ENCODE measurements at regions not wholly inside any gene's neighbourhood (a gene's known extent, or its start where the extent isn't known, plus 50 kb on each side); places are given as distances from the start of the nearest gene placed in this dataset.
"Not testable (repeated sequence)": the region's sequence is repeated elsewhere in the genome, so short reads cannot be mapped to it uniquely, and the experiment has no call there.

- DNase-seq, result no peak
Measured at GRCh38 chr2:222760301-222760897, 88.9 kb downstream of the MOGAT1 start.

GRCh38 chr2:222761888-222762287 is 90.4 kb downstream of the MOGAT1 start:
- DNase-seq, result no peak

DNA sequence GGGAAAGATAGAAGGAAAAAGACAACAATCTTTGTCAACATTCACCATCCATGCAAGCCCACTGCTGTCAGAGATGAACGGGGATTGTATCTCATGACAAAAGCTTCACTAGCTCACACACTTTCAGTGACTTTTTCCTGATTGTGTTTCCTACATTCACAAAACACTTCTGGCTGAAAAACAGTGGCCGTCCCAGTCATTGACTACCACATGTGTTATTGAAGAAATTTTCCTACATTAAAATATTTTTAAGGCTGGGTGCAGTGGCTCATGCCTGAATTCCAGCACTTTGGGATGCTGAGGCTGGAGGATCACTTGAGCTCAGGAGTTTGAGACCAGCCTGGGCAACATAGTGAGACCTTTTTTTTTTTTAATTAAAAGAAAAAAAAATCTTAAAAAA is 90.9 kb downstream of the MOGAT1 start:
- no peak for DNase-seq

DNA sequence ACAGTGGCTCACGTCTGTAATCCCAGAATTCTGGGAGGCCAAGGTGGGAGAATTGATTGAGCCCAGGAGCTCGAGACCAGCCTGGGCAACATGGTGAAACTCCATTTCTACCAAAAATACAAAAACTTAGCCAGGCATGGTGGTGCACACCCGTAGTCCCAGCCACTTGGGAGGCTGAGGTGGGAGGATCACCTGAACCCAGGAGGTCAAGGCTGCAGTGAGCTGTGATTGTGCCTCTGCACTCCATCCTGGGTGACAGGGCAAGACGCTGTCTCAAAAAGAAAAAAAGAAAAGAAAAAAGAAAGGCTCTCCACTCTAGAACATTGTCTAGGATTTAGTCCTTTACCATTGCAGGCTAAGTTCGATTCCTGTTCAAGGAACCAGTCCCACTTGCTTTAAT is 94.4 kb downstream of the MOGAT1 start:
- not testable (repeated sequence) for DNase-seq

GRCh38 chr2:222768019-222768418 is 92.8 kb upstream of the ACSL3 start:
- not testable (repeated sequence) for DNase-seq

- DNase-seq, result peak; percentile 10
Measured at GRCh38 chr2:222769446-222769845, 91.4 kb upstream of the ACSL3 start.

DNA sequence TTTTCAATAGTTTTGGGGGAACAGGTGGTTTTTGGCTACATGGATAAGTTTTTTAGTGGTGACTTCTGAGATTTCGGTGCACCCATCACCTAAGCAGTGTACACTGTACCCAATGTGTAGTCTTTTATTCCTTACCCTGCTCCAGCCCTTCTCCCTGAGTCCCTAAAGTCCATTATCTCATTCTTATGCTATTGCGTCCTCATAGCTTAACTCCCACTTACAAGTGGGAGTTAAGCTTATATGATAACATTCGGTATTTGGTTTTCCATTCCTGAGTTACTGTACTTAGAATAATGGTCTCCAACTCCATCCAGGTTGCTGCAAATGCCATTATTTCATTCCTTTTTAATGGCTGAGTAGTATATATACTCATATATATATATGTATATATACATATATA is 90.9 kb upstream of the ACSL3 start:
- DNase-seq, result no peak

DNA sequence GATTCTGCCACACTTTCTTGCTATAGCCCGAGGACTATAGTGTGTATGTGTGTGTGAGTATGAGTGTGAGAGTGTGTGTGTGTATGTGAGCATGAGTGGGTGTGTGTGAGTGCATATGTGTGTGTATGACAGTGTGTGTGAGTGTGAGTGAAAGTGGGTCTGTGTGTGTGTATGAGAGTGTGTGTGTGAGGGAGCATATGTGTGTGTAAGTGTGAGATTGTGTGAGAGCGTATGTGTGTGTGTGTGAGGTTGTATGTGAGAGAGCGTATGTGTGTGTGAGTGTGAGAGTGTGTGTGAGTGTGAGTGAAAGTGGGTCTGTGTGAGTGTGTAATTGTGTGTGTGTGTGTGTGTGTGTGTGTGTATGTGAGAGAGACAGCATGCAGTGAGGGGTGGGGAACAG is 89.0 kb upstream of the ACSL3 start:
- no peak for DNase-seq

DNA sequence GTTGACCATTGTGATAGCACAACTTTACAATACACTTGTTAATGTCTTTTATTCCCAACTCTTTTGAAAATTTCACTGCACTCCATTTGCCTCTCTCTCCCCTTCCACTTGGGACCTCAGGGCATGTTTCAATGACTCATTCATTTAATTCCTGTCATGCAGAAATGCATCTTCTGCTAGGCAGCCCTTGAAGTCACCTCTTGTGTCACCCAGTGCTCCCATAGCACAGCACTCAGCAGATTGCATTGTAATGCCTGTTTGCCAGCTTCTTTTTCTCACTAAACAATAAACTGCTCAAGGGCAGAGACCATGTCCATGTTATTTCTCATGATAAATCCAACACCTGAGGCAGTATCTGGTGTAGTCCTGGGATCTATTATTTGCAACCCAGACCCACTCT is 85.9 kb upstream of the ACSL3 start:
- no peak for DNase-seq

DNA sequence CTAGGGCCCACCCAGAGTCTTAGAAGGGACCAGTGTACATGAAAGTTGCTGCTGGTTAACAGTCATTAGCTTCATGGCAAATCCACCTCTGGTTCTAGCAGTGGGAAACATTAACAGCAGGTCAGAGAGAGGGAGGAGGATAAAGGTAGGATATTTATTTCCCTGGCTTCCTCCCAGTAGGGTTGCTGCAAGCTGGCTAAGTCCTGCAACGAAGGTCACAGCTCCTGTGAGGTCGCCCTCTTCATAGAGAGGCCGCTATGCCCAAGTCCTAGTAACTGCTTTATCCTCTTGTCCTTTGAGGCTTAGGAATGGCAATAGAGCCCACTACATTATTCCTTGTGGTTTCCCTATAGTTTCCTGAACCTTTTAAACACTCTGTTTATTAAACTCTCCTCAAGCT is 84.0 kb upstream of the ACSL3 start:
- DNase-seq, result no peak

DNA sequence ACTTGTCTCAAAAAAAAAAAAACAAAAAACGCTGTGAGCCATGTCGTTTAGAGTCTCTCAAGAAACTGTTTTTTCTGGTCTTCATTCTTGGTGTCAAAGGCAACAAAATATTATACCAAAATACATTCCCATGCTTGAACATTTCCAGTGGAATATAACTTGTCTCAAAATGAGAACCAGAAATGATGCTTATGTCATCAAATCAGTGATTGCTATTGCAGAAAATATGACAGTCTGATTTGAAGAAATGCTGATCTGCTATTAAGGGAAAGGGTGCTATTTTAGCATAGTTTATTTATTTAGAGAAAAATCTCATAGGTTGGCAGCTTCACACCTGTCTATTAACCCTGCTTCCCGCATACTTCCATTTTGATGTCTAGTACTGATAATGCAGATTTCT is 82.4 kb upstream of the ACSL3 start:
- no peak for DNase-seq

DNA sequence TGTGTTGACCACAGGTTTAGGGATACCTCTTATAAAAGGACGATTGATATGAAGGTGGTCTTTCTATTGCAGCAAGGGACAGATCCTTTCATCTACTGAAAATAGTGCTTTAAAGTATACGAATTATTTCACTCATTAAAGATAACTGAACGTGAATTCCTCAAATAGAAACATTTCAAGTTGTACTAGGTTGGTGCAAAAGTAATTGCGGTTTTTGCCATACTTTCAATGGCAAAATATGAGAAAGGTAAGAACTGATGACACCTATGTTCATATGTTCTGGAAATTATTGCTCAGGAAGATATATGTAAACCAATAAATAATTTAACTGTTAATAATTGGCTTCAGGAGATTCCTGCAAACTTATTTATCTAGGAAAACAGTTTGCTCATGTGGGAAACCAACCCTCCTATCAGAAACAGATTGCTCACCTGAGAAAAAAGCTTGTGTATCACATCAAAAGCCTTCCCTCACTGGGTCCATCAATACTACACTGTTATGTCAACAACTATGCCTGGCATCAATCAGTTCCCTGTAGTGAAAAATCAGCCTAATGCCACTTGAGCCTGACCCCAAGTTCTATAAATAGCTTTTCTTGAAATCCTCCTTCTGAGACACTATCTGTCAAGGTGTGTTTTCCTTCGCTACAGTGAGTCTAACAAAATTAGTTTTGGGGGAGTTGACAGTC is 81.5 kb upstream of the ACSL3 start:
- no peak for DNase-seq

DNA sequence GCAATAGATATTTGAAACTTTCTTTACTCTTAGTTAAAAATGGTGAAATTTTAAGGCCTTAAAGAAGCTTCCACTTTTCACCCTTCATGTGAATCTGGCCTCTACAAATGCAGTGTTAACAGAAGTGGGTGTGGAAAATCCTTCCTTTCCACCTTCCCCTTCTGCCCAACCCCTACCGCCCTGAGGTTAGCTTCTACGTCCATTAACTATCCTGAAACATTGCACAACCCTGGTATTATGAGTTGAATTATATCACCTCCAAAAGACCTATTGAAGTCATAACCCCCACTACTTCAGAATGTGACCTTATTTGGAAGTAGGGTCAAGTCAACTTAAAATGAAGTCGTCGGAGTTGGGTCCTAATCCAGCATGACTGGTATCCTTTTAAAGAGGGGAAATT is 80.8 kb upstream of the ACSL3 start:
- no peak for DNase-seq

- DNase-seq, result no peak
Measured at GRCh38 chr2:222782201-222782730, 78.6 kb upstream of the ACSL3 start.

GRCh38 chr2:222783592-222783991 is 77.2 kb upstream of the ACSL3 start:
- no peak for DNase-seq

GRCh38 chr2:222790932-222791331 is 69.9 kb upstream of the ACSL3 start:
- no peak for DNase-seq

- DNase-seq, result no peak
Measured at GRCh38 chr2:222792001-222792611, 68.7 kb upstream of the ACSL3 start.

DNA sequence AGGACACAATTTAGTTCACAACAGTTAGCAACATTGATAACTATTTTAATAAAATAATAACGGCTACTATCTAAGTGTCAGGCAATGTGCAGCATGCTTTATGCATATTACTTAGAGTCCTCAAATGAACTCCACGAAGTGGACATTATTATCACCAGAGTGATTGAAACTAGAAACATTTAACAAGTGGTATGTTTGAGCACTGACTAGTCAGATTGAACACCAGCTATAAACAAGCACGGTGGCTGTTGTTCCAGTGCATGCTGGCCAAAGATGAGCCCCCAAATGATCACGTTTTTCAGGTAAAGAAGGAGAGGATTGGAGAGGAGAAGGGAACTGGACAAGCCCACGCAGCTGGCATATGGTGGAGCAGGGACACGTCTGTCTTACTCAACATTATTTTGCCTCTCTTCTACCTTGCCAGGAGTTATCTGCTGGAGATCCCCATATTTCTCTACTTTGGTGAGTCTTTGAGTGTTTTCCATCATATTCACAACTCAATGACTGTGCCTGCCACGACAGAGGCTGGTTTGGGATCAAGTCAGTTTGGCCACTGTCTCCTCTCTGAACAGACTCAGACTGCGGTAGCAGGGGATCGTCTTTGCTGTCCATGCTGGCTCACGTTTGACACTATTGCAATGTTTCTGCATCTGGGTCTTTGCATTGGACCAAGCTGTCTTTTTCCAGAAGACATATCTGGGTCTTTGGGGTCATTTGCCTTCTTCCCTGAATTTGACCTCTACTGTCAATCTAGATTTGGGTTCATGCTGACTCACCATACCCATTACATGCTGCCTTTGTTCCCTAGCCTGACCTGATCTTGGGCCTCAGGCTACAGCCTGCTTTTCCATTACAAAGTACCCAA is 66.0 kb upstream of the ACSL3 start:
- DNase-seq, result no peak

DNA sequence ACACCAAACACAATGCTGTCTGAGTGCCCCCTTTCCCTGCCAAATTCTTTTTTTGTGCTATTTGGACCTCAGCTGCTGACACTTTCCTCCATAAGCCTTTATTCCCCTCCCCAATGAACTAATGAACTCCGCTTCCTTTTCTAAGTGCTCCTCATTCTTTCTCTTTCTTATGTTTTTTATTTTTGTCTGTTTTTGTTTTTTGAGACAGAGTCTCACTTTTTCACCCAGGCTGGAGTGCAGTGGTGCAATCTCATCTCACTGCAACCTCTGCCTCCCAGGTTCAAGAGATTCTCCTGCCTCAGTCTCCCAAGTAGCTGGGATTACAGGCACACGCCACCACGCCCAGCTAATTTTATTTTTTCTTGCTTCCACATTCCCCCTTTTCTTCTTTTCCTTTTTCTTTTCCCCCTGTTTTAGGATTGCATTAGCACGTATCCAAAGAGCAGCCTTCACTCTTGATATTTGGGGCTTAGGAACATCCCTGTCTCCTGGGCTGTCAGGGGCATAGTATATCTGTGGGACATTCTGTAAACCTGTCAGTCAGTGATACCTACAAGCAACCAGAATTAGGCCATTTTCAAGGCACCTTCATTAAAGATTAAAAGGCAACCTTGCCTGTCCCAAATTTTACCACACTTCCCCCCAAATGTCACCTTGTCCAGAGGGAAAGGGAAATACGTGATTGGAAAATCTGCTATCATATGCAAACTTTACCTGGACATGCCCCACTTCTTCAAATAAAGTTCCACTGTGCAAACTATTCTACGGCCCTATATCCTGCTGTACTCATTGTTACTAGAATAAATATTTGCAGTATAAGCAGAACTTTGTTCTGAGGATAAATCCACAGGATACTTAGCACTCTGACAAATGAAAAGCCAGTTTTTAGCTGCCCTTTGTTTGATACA is 65.1 kb upstream of the ACSL3 start:
- no peak for DNase-seq

DNA sequence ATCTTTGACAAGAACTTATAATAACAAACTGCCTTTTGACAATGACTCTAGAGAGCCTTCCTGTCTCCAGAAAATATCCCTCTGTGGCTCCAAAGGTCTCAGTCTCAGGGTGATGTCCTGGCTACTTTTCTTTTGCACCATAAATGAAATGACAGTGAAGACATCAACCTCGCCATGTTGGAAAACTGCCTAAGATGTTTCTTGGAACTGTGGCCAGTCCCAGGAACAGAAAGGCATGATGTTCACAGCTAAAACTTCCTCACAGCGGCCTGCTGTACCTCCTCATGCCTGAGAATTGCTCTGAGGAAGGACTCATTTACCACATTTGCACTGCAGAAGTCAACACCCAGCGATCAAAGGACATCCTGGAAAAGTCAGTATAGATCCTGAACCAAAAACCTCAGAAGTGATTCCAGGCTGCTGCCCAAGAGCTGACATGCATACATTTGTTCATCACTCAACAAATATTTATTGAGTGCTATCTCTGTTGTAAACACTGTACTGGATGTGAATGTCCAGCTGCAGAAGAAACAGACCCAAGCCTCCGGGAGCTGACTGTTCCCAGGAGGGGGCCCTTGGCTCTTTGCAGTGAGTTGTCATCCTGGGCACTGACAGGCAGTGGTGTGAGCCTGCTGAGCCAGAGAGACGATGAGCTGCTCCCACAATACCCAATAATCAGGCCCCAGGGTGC is 64.3 kb upstream of the ACSL3 start:
- DNase-seq, result peak; percentile 31

DNA sequence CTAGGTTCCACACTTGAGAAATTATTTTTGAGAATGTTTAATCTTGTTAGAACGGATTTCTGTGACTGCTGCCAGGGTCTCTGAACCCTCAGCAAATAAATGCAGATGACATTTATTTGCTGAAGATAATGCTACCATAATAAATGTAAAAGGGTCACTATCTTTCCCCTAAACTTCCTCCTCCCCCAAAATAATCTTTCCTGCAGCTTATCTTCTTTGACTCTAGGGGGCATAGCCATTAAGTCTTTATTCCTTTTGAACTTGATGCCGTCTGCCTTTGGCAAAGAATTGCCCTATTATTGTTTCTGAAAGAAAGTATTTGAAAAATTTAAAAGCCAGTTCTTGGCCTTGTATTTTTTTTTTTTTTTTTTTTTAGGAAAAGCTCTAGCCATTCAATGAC is 63.6 kb upstream of the ACSL3 start:
- DNase-seq, result peak; percentile 40

GRCh38 chr2:222797871-222798270 is 63.0 kb upstream of the ACSL3 start:
- no peak for DNase-seq

Measured in NCI-H82 (cell line).